Body of pancreas (tissue), 4 donors: ENCODE measurements at regions not wholly inside any gene's neighbourhood (a gene's known extent, or its start where the extent isn't known, plus 50 kb on each side); places are given as distances from the start of the nearest gene placed in this dataset.

ENCODE experiments used
- ATAC-seq: fragments of 150-250 bp; one replicate; pipeline ENCODE4 v1.9.1; 2016
- DNase-seq, 4 donors: peaks; one replicate each; pipeline ENCODE4 v3.0.0-alpha.2; 2019
- H3K27ac ChIP-seq, 4 donors: fragments of 200-600 bp; sonication (generic); 1 replicate in 3 of 4; 2 replicates in 1 of 4; pipeline versions ENCODE4 v1.5.1 to v1.6.1; 2016 to 2019; ENCODE audit warnings: mild to moderate bottlenecking in 1 of 4, mixed read lengths in 1 of 4, moderate library complexity in 1 of 4
- H3K27me3 ChIP-seq, 2 donors: fragments of 200-600 bp; sonication (generic); one replicate each; pipeline ENCODE4 v1.6.0; 2016; ENCODE audit warnings: mild to moderate bottlenecking in 1 of 2
- H3K36me3 ChIP-seq, 2 donors: fragments of 200-600 bp; sonication (generic); replicated peaks in 1 of 2; 2 replicates each; pipeline ENCODE4 v1.5.1; 2016; ENCODE audit warnings: low read depth in 2 of 2; ENCODE audit not compliant: insufficient read depth in 1 of 2
- H3K4me1 ChIP-seq: fragments of 200-600 bp; sonication (generic); one replicate; pipeline ENCODE4 v1.6.0; 2016
- H3K4me3 ChIP-seq, 2 donors: fragments of 200-600 bp; sonication (generic); 1 replicate in 1 of 2; 2 replicates in 1 of 2; pipeline ENCODE4 v1.5.1; 2016 to 2019
- H3K9me3 ChIP-seq, 3 donors: fragments of 200-600 bp; sonication (generic); 1 replicate in 2 of 3; 2 replicates in 1 of 3; pipeline ENCODE4 v1.5.1; 2016
- POLR2A ChIP-seq, 3 donors: fragments of 450-650 bp; IDR thresholded peaks; one replicate each; pipeline ENCODE4 v1.6.1; 2016; ENCODE audit warnings: antibody characterized with exemption in 3 of 3, mild to moderate bottlenecking in 2 of 3
- WGBS, 2 donors: methylation state at CpG; one replicate each; pipeline ENCODE4 v1.1.5; 2017; 5-methylcytosine and 5-hydroxymethylcytosine counted together
- intact Hi-C: fragments of 100-400 bp; cut with DNase I; formaldehyde crosslinking; loops from one replicate; pipeline ENCODE4 v1.15.1; 2023
- TF ChIP-seq, protein P1 (sequence below), 7 experiments: fragments of 450-650 bp in 4 of 7; fragments of 200-600 bp in 3 of 7; sonication (generic) in 3 of 7; IDR thresholded peaks; one replicate each; pipeline ENCODE4 v1.5.1; 2016 to 2019; ENCODE audit warnings: antibody characterized with exemption in 7 of 7

DNA sequence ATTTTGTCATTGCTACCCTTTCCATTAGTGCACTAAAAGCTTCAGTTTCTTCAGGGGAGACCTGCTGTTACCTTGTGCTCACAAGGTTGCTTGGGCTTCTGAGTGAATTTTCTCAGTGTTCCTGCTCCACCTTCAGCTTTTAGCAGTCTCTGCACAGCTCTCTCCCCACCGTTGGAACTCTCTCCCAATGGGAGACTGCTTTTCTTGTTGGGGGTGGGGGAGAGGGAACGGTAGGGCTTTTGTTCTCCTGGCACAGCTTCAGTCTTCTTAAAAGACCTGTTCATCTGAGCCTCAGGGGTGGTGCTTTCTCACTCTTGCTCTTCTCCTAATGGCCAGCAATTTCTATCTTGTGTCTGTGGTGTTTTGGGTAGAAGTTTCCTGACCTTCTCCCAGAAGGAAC, 915.7 kb downstream of the EFNA5 start:
- 11 to 23% methylated on average over 2 of the region's 2 CpGs for WGBS, 2 donors
- DNase-seq (no peak), ATAC-seq (no peak)
- intact Hi-C loops, result no loop called here
- Histone ChIP-seq H3K4me1 (no peaks in the 10 kb centered on the region), H3K4me3 (no peak overlapping the region), H3K9me3 (no peaks in the 10 kb centered on the region), H3K27ac (no peak overlapping the region), H3K36me3 (no peaks in the 10 kb centered on the region), H3K27me3 (no peaks in the 10 kb centered on the region)
- TF ChIP-seq POLR2A (IDR thresholded peaks at IDR 0.05), result no peak
- TF ChIP-seq, protein P1, sequence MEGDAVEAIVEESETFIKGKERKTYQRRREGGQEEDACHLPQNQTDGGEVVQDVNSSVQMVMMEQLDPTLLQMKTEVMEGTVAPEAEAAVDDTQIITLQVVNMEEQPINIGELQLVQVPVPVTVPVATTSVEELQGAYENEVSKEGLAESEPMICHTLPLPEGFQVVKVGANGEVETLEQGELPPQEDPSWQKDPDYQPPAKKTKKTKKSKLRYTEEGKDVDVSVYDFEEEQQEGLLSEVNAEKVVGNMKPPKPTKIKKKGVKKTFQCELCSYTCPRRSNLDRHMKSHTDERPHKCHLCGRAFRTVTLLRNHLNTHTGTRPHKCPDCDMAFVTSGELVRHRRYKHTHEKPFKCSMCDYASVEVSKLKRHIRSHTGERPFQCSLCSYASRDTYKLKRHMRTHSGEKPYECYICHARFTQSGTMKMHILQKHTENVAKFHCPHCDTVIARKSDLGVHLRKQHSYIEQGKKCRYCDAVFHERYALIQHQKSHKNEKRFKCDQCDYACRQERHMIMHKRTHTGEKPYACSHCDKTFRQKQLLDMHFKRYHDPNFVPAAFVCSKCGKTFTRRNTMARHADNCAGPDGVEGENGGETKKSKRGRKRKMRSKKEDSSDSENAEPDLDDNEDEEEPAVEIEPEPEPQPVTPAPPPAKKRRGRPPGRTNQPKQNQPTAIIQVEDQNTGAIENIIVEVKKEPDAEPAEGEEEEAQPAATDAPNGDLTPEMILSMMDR (IDR thresholded peaks at IDR 0.05), result no peak

- DNase-seq (no peak), ATAC-seq (no peak)
- H3K27me3 ChIP-seq, result no peaks in the 10 kb centered on the region
- no peaks in the 10 kb centered on the region for H3K36me3 ChIP-seq
- no peaks in the 10 kb centered on the region for H3K9me3 ChIP-seq
- H3K4me1 ChIP-seq, result no peaks in the 10 kb centered on the region
- no peak overlapping the region for H3K27ac ChIP-seq
- no peak overlapping the region for H3K4me3 ChIP-seq
- intact Hi-C loops, result no loop called here
- no peak for TF ChIP-seq POLR2A (IDR thresholded peaks at IDR 0.05)
- TF ChIP-seq, protein P1 (IDR thresholded peaks at IDR 0.05), result no peak
Observed at GRCh38 chr5:106749826-106750225, 920.9 kb downstream of the EFNA5 start.

- H3K4me1 ChIP-seq, result no peaks in the 10 kb centered on the region
- no peaks in the 10 kb centered on the region for H3K27me3 ChIP-seq
- TF ChIP-seq, protein P1 (IDR thresholded peaks at IDR 0.05), result no peak
- TF ChIP-seq POLR2A (IDR thresholded peaks at IDR 0.05), result no peak
- no peaks in the 10 kb centered on the region for H3K36me3 ChIP-seq
- no peaks in the 10 kb centered on the region for H3K9me3 ChIP-seq
- no peak overlapping the region for H3K4me3 ChIP-seq
- WGBS, 2 donors, result 53 to 57% methylated on average over 2 of the region's 2 CpGs
- ATAC-seq, result no peak
- H3K27ac ChIP-seq, result no peak overlapping the region
- intact Hi-C loops, result no loop called here
- DNase-seq, result no peak
Observed at GRCh38 chr5:106739127-106739526, 931.6 kb downstream of the EFNA5 start.

- intact Hi-C loops, result no loop called here
- Histone ChIP-seq H3K36me3 (no peaks in the 10 kb centered on the region), H3K4me3 (no peak overlapping the region), H3K27me3 (no peaks in the 10 kb centered on the region), H3K27ac (no peak overlapping the region), H3K9me3 (no peaks in the 10 kb centered on the region), H3K4me1 (no peaks in the 10 kb centered on the region)
- TF ChIP-seq, protein P1 (IDR thresholded peaks at IDR 0.05), result no peak
- TF ChIP-seq POLR2A (IDR thresholded peaks at IDR 0.05), result no peak
- ATAC-seq (no peak), DNase-seq (no peak)
- 23 to 36% methylated on average over 1 of the region's 1 CpG for WGBS, 2 donors
Observed at GRCh38 chr5:106737111-106737510, 933.6 kb downstream of the EFNA5 start.

GRCh38 chr5:106732624-106733023, 938.1 kb downstream of the EFNA5 start:
- DNase-seq (no peak), ATAC-seq (no peak)
- Histone ChIP-seq H3K27me3 (no peaks in the 10 kb centered on the region), H3K36me3 (no peaks in the 10 kb centered on the region), H3K27ac (no peak overlapping the region), H3K4me1 (no peaks in the 10 kb centered on the region), H3K9me3 (no peaks in the 10 kb centered on the region), H3K4me3 (no peak overlapping the region)
- intact Hi-C loops, result no loop called here
- TF ChIP-seq POLR2A (IDR thresholded peaks at IDR 0.05), result no peak
- TF ChIP-seq, protein P1 (IDR thresholded peaks at IDR 0.05), result no peak
